Endothelial cell of umbilical vein (primary cell): ENCODE measurements at regions not wholly inside any gene's neighbourhood (a gene's known extent, or its start where the extent isn't known, plus 50 kb on each side); places are given as distances from the start of the nearest gene placed in this dataset.

Experiments used
- POLR2A ChIP-seq: IDR thresholded peaks from 2 replicates; pipeline ENCODE4 v1.6.1; 2012; ENCODE audit warnings: low read depth, mild to moderate bottlenecking, control low read depth, low read length
- TF ChIP-seq, protein P1 (sequence below), 2 donors: IDR thresholded peaks; 1 replicate in 1 of 2; 2 replicates in 1 of 2; pipeline ENCODE4 v1.5.1; 2011; ENCODE audit warnings: low read length in 2 of 2, mild to moderate bottlenecking in 2 of 2, moderate library complexity in 2 of 2, control low read depth in 1 of 2, inconsistent platforms in 1 of 2, low read depth in 1 of 2; ENCODE audit not compliant: insufficient read depth in 1 of 2; ENCODE audit errors: extremely low read depth in 1 of 2

DNA sequence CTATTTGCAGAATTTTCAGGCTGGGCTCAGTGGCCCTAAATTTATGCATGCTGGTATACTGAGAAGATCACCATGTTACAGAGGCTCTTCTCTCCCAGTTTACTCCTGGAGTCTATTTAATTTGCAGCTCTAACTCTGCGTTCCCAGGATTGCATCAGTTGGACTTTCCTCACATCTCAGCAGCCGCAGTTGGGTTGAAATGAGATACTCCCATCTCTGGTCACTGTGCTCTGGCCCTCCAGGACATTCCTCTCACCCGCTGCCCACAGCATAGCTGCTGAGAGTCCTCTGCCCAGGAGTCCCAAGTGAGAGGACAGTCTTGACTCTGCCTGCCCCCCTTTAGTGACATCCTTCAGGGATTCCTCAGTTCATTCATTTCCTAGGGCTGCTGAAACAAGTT lies 150.9 kb downstream of the LACC1 start:
- TF ChIP-seq, protein P1, sequence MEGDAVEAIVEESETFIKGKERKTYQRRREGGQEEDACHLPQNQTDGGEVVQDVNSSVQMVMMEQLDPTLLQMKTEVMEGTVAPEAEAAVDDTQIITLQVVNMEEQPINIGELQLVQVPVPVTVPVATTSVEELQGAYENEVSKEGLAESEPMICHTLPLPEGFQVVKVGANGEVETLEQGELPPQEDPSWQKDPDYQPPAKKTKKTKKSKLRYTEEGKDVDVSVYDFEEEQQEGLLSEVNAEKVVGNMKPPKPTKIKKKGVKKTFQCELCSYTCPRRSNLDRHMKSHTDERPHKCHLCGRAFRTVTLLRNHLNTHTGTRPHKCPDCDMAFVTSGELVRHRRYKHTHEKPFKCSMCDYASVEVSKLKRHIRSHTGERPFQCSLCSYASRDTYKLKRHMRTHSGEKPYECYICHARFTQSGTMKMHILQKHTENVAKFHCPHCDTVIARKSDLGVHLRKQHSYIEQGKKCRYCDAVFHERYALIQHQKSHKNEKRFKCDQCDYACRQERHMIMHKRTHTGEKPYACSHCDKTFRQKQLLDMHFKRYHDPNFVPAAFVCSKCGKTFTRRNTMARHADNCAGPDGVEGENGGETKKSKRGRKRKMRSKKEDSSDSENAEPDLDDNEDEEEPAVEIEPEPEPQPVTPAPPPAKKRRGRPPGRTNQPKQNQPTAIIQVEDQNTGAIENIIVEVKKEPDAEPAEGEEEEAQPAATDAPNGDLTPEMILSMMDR (IDR thresholded peaks at IDR 0.05; ENCODE audit: extremely low read depth in 1 of 2, insufficient read depth in 1 of 2, low read depth in 1 of 2, low read length in 2 of 2), result no peak
- no peak for TF ChIP-seq POLR2A
